ENCODE measurements at regions not wholly inside any gene's neighbourhood (a gene's known extent, or its start where the extent isn't known, plus 50 kb on each side); places are given as distances from the start of the nearest gene placed in this dataset.

DNA sequence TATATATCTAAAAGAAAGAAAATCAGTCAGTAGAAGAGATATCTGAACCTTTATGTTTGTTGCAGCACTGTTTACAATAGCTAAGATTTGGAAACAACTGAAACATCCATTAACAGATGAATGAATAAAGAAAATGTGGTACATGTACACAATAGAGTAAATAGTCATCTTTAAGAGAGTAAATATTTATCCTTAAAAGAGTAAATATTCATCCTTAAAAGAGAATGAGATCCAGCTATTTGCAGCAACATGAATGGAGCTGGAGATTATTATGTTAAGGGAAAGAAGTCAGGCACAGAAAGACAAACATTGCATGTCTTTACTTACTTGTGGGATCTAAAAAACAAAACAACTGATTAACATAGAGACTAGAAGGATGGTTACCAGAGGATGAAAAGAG, 197.0 kb upstream of the CBLB start:
- H2AFZ ChIP-seq: no peak overlapping the region
- TF ChIP-seq, protein P1, sequence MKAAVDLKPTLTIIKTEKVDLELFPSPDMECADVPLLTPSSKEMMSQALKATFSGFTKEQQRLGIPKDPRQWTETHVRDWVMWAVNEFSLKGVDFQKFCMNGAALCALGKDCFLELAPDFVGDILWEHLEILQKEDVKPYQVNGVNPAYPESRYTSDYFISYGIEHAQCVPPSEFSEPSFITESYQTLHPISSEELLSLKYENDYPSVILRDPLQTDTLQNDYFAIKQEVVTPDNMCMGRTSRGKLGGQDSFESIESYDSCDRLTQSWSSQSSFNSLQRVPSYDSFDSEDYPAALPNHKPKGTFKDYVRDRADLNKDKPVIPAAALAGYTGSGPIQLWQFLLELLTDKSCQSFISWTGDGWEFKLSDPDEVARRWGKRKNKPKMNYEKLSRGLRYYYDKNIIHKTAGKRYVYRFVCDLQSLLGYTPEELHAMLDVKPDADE (IDR thresholded peaks at IDR 0.05): no peak
- TF ChIP-seq EZH2 (IDR thresholded peaks at IDR 0.05; ENCODE audit: low read depth, unreplicated experiment) (no peak), CREB1 (CRISPR knock-in tag; IDR thresholded peaks at IDR 0.05; ENCODE audit: low read depth) (no peak), EZH2phosphoT487 (IDR thresholded peaks at IDR 0.05; ENCODE audit: unreplicated experiment) (no peak), JUNB (IDR thresholded peaks at IDR 0.05; ENCODE audit: unreplicated experiment) (no peak), ZNF114 (CRISPR knock-in tag; IDR thresholded peaks at IDR 0.05) (no peak), STAT1 (IDR thresholded peaks at IDR 0.05; ENCODE audit: unreplicated experiment) (no peak), ZNF331 (CRISPR knock-in tag; IDR thresholded peaks at IDR 0.05; ENCODE audit: low read depth) (no peak), POLR2AphosphoS5 (IDR thresholded peaks at IDR 0.05; ENCODE audit: low read depth) (no peak), NANOG (IDR thresholded peaks at IDR 0.05; ENCODE audit: borderline replicate concordance) (no peak)
- TF ChIP-seq, protein P2, sequence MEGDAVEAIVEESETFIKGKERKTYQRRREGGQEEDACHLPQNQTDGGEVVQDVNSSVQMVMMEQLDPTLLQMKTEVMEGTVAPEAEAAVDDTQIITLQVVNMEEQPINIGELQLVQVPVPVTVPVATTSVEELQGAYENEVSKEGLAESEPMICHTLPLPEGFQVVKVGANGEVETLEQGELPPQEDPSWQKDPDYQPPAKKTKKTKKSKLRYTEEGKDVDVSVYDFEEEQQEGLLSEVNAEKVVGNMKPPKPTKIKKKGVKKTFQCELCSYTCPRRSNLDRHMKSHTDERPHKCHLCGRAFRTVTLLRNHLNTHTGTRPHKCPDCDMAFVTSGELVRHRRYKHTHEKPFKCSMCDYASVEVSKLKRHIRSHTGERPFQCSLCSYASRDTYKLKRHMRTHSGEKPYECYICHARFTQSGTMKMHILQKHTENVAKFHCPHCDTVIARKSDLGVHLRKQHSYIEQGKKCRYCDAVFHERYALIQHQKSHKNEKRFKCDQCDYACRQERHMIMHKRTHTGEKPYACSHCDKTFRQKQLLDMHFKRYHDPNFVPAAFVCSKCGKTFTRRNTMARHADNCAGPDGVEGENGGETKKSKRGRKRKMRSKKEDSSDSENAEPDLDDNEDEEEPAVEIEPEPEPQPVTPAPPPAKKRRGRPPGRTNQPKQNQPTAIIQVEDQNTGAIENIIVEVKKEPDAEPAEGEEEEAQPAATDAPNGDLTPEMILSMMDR (conservative IDR thresholded peaks at IDR 0.05; ENCODE audit: low read depth in 2 of 2): no peak
- TF ChIP-seq, protein P3, sequence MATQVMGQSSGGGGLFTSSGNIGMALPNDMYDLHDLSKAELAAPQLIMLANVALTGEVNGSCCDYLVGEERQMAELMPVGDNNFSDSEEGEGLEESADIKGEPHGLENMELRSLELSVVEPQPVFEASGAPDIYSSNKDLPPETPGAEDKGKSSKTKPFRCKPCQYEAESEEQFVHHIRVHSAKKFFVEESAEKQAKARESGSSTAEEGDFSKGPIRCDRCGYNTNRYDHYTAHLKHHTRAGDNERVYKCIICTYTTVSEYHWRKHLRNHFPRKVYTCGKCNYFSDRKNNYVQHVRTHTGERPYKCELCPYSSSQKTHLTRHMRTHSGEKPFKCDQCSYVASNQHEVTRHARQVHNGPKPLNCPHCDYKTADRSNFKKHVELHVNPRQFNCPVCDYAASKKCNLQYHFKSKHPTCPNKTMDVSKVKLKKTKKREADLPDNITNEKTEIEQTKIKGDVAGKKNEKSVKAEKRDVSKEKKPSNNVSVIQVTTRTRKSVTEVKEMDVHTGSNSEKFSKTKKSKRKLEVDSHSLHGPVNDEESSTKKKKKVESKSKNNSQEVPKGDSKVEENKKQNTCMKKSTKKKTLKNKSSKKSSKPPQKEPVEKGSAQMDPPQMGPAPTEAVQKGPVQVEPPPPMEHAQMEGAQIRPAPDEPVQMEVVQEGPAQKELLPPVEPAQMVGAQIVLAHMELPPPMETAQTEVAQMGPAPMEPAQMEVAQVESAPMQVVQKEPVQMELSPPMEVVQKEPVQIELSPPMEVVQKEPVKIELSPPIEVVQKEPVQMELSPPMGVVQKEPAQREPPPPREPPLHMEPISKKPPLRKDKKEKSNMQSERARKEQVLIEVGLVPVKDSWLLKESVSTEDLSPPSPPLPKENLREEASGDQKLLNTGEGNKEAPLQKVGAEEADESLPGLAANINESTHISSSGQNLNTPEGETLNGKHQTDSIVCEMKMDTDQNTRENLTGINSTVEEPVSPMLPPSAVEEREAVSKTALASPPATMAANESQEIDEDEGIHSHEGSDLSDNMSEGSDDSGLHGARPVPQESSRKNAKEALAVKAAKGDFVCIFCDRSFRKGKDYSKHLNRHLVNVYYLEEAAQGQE (IDR thresholded peaks at IDR 0.05; ENCODE audit: unreplicated experiment): no peak
- TF ChIP-seq, protein P4, sequence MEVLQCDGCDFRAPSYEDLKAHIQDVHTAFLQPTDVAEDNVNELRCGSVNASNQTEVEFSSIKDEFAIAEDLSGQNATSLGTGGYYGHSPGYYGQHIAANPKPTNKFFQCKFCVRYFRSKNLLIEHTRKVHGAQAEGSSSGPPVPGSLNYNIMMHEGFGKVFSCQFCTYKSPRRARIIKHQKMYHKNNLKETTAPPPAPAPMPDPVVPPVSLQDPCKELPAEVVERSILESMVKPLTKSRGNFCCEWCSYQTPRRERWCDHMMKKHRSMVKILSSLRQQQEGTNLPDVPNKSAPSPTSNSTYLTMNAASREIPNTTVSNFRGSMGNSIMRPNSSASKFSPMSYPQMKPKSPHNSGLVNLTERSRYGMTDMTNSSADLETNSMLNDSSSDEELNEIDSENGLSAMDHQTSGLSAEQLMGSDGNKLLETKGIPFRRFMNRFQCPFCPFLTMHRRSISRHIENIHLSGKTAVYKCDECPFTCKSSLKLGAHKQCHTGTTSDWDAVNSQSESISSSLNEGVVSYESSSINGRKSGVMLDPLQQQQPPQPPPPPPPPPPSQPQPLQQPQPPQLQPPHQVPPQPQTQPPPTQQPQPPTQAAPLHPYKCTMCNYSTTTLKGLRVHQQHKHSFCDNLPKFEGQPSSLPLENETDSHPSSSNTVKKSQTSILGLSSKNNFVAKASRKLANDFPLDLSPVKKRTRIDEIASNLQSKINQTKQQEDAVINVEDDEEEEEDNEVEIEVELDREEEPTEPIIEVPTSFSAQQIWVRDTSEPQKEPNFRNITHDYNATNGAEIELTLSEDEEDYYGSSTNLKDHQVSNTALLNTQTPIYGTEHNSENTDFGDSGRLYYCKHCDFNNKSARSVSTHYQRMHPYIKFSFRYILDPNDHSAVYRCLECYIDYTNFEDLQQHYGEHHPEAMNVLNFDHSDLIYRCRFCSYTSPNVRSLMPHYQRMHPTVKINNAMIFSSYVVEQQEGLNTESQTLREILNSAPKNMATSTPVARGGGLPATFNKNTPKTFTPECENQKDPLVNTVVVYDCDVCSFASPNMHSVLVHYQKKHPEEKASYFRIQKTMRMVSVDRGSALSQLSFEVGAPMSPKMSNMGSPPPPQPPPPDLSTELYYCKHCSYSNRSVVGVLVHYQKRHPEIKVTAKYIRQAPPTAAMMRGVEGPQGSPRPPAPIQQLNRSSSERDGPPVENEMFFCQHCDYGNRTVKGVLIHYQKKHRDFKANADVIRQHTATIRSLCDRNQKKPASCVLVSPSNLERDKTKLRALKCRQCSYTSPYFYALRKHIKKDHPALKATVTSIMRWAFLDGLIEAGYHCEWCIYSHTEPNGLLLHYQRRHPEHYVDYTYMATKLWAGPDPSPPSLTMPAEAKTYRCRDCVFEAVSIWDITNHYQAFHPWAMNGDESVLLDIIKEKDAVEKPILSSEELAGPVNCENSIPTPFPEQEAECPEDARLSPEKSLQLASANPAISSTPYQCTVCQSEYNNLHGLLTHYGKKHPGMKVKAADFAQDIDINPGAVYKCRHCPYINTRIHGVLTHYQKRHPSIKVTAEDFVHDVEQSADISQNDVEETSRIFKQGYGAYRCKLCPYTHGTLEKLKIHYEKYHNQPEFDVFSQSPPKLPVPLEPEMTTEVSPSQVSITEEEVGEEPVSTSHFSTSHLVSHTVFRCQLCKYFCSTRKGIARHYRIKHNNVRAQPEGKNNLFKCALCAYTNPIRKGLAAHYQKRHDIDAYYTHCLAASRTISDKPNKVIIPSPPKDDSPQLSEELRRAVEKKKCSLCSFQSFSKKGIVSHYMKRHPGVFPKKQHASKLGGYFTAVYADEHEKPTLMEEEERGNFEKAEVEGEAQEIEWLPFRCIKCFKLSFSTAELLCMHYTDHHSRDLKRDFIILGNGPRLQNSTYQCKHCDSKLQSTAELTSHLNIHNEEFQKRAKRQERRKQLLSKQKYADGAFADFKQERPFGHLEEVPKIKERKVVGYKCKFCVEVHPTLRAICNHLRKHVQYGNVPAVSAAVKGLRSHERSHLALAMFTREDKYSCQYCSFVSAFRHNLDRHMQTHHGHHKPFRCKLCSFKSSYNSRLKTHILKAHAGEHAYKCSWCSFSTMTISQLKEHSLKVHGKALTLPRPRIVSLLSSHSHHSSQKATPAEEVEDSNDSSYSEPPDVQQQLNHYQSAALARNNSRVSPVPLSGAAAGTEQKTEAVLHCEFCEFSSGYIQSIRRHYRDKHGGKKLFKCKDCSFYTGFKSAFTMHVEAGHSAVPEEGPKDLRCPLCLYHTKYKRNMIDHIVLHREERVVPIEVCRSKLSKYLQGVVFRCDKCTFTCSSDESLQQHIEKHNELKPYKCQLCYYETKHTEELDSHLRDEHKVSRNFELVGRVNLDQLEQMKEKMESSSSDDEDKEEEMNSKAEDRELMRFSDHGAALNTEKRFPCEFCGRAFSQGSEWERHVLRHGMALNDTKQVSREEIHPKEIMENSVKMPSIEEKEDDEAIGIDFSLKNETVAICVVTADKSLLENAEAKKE (CRISPR knock-in tag; IDR thresholded peaks at IDR 0.05): no peak
- peaks cover 6% of the 10 kb centered on the region; the same call in 1 of the 3 replicates for H3K9me3 Mint-ChIP-seq
- peaks cover 3% of the 10 kb centered on the region; the same call in 1 of the 3 replicates for H3K36me3 Mint-ChIP-seq (ENCODE audit: low read depth)
- ATAC-seq: no peak
- no peak overlapping the region for H3K27ac Mint-ChIP-seq
- no peaks in the 10 kb centered on the region for H3F3A ChIP-seq (replicated peaks; ENCODE audit: low read depth)
- H3K27ac ChIP-seq (ENCODE audit: low read depth): no peak overlapping the region
- H3K79me2 ChIP-seq (replicated peaks; ENCODE audit: insufficient read depth): no peaks in the 10 kb centered on the region
- H3K27me3 ChIP-seq (ENCODE audit: insufficient read depth): no peaks in the 10 kb centered on the region
- H3K4me3 ChIP-seq: no peak overlapping the region
- H4K20me1 ChIP-seq (replicated peaks; ENCODE audit: insufficient read depth): no peaks in the 10 kb centered on the region
- no peak overlapping the region for H3K4me2 ChIP-seq
- H3K4me1 ChIP-seq (ENCODE audit: insufficient read depth): no peaks in the 10 kb centered on the region
- H3K27me3 Mint-ChIP-seq (ENCODE audit: insufficient read depth, low read depth, poor library complexity): peaks cover 4% of the 10 kb centered on the region
- DNase-seq (ENCODE audit: low spot score): no peak
- H3K9me2 ChIP-seq (ENCODE audit: insufficient read depth): peaks cover 10% of the 10 kb centered on the region; the same call in 1 of the 2 replicates
- H3K4me1 Mint-ChIP-seq: no peaks in the 10 kb centered on the region
- no peak overlapping the region for H3K4me3 Mint-ChIP-seq
- no peaks in the 10 kb centered on the region; the same call in 1 of the 2 replicates for H3K36me3 ChIP-seq (ENCODE audit: insufficient read depth)

All from GM23338 (cell line).